Mammary epithelial cell (primary cell): ENCODE measurements at regions not wholly inside any gene's neighbourhood (a gene's known extent, or its start where the extent isn't known, plus 50 kb on each side); places are given as distances from the start of the nearest gene placed in this dataset.
A peak's percentile ranks its signal among the peaks of the same experiment; 100 is the strongest.

Source experiments
- CTCF ChIP-seq, 2 donors: IDR thresholded peaks in 1 of 2; conservative IDR thresholded peaks in 1 of 2; 2 replicates each; pipeline ENCODE4 v1.5.1; 2011 to 2012; ENCODE audit warnings: inconsistent platforms in 2 of 2, low read length in 2 of 2, mild to moderate bottlenecking in 2 of 2, control low read depth in 1 of 2, low read depth in 1 of 2; ENCODE audit not compliant: insufficient read depth in 1 of 2; ENCODE audit errors: extremely low read depth in 1 of 2
- EZH2 ChIP-seq: IDR thresholded peaks from 2 replicates; pipeline ENCODE4 v1.6.1; 2012; ENCODE audit warnings: low read length, inconsistent platforms, borderline replicate concordance

- TF ChIP-seq CTCF (conservative IDR thresholded peaks at IDR 0.05 in 1 of 2, IDR thresholded peaks at IDR 0.05 in 1 of 2; ENCODE audit: extremely low read depth in 1 of 2, insufficient read depth in 1 of 2, low read depth in 1 of 2, low read length in 2 of 2) (peak in 1 of 2 donors; percentile 15), EZH2 (no peak)
These were observed 116.8 kb upstream of the COX7C start for GRCh38 chr5:86500947-86501346.
